ENCODE measurements at regions not wholly inside any gene's neighbourhood (a gene's known extent, or its start where the extent isn't known, plus 50 kb on each side); places are given as distances from the start of the nearest gene placed in this dataset.

- CTCF ChIA-PET: no interaction called here
- no peaks in the 10 kb centered on the region for H3K9me3 ChIP-seq (ENCODE audit: control insufficient read depth, insufficient read depth, low read depth, low read length)
- H3K36me3 ChIP-seq (ENCODE audit: control insufficient read depth in 2 of 2, insufficient read depth in 1 of 2, low read length in 2 of 2): no peaks in the 10 kb centered on the region
- POLR2A ChIA-PET: no interaction called here
- H3K27ac ChIP-seq (ENCODE audit: extremely low read depth, low read depth, low read length): no peak overlapping the region
- no peaks in the 10 kb centered on the region for H3K4me1 ChIP-seq (ENCODE audit: control insufficient read depth, insufficient read depth, low read length)
- H3K4me3 ChIP-seq (ENCODE audit: low read depth, low read length): no peak overlapping the region
- no peak for TF ChIP-seq AEBP2 (tag by site-specific recombination; IDR thresholded peaks at IDR 0.05; ENCODE audit: borderline replicate concordance)
- no peak for TF ChIP-seq ZBTB8A (tag by site-specific recombination; IDR thresholded peaks at IDR 0.05)
- TF ChIP-seq, protein P1, sequence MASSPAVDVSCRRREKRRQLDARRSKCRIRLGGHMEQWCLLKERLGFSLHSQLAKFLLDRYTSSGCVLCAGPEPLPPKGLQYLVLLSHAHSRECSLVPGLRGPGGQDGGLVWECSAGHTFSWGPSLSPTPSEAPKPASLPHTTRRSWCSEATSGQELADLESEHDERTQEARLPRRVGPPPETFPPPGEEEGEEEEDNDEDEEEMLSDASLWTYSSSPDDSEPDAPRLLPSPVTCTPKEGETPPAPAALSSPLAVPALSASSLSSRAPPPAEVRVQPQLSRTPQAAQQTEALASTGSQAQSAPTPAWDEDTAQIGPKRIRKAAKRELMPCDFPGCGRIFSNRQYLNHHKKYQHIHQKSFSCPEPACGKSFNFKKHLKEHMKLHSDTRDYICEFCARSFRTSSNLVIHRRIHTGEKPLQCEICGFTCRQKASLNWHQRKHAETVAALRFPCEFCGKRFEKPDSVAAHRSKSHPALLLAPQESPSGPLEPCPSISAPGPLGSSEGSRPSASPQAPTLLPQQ (tag by site-specific recombination; IDR thresholded peaks at IDR 0.05): no peak
- no peak for TF ChIP-seq ZNF394 (tag by site-specific recombination; IDR thresholded peaks at IDR 0.05; ENCODE audit: borderline replicate concordance)
- TF ChIP-seq ZNF112 (tag by site-specific recombination; IDR thresholded peaks at IDR 0.05): no peak
- TF ChIP-seq ZNF548 (tag by site-specific recombination; IDR thresholded peaks at IDR 0.05): no peak
- TF ChIP-seq ZNF121 (tag by site-specific recombination; IDR thresholded peaks at IDR 0.05): no peak
- TF ChIP-seq ZNF654 (tag by site-specific recombination; IDR thresholded peaks at IDR 0.05; ENCODE audit: low read depth): no peak
- TF ChIP-seq ZFP41 (tag by site-specific recombination; IDR thresholded peaks at IDR 0.05; ENCODE audit: borderline replicate concordance): no peak
- no peak for TF ChIP-seq ZNF133 (tag by site-specific recombination; IDR thresholded peaks at IDR 0.05)
- no peak for TF ChIP-seq ZNF23 (tag by site-specific recombination; IDR thresholded peaks at IDR 0.05; ENCODE audit: borderline replicate concordance)
- TF ChIP-seq, protein P2, sequence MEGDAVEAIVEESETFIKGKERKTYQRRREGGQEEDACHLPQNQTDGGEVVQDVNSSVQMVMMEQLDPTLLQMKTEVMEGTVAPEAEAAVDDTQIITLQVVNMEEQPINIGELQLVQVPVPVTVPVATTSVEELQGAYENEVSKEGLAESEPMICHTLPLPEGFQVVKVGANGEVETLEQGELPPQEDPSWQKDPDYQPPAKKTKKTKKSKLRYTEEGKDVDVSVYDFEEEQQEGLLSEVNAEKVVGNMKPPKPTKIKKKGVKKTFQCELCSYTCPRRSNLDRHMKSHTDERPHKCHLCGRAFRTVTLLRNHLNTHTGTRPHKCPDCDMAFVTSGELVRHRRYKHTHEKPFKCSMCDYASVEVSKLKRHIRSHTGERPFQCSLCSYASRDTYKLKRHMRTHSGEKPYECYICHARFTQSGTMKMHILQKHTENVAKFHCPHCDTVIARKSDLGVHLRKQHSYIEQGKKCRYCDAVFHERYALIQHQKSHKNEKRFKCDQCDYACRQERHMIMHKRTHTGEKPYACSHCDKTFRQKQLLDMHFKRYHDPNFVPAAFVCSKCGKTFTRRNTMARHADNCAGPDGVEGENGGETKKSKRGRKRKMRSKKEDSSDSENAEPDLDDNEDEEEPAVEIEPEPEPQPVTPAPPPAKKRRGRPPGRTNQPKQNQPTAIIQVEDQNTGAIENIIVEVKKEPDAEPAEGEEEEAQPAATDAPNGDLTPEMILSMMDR (tag by site-specific recombination; IDR thresholded peaks at IDR 0.05): no peak
- TF ChIP-seq ZBTB49 (tag by site-specific recombination; IDR thresholded peaks at IDR 0.05; ENCODE audit: low read depth): no peak
- TF ChIP-seq TCF7L2 (IDR thresholded peaks at IDR 0.05; ENCODE audit: borderline replicate concordance, low read depth, low read length): no peak
- no peak for TF ChIP-seq ZNF114 (tag by site-specific recombination; IDR thresholded peaks at IDR 0.05)
- no peak for TF ChIP-seq ZBTB7A (tag by site-specific recombination; IDR thresholded peaks at IDR 0.05; ENCODE audit: low read depth)
Measured at GRCh38 chr2:36197181-36197971, 158.2 kb upstream of the CRIM1 start.

GRCh38 chr2:36193680-36194079 is 161.9 kb upstream of the CRIM1 start:
- TF ChIP-seq ZNF23 (tag by site-specific recombination; IDR thresholded peaks at IDR 0.05; ENCODE audit: borderline replicate concordance) (no peak), ZNF169 (tag by site-specific recombination; IDR thresholded peaks at IDR 0.05) (no peak), ZFP41 (tag by site-specific recombination; IDR thresholded peaks at IDR 0.05; ENCODE audit: borderline replicate concordance) (no peak), GLI4 (tag by site-specific recombination; IDR thresholded peaks at IDR 0.05) (no peak), ZNF211 (tag by site-specific recombination; IDR thresholded peaks at IDR 0.05; ENCODE audit: low read depth) (no peak)
- no peak overlapping the region for H3K4me3 ChIP-seq (ENCODE audit: low read depth, low read length)

More at GRCh38 chr2:36193680-36194079, 161.9 kb upstream of the CRIM1 start:
- Histone ChIP-seq H3K9me3 (ENCODE audit: control insufficient read depth, insufficient read depth, low read depth, low read length) (no peaks in the 10 kb centered on the region), H3K4me1 (ENCODE audit: control insufficient read depth, insufficient read depth, low read length) (no peaks in the 10 kb centered on the region), H3K36me3 (ENCODE audit: control insufficient read depth in 2 of 2, insufficient read depth in 1 of 2, low read length in 2 of 2) (no peaks in the 10 kb centered on the region), H3K27ac (ENCODE audit: extremely low read depth, low read depth, low read length) (no peak overlapping the region)
- CTCF ChIA-PET: no interaction called here
- POLR2A ChIA-PET: no interaction called here

Measured in HEK293 (cell line).